ENCODE measurements at regions not wholly inside any gene's neighbourhood (a gene's known extent, or its start where the extent isn't known, plus 50 kb on each side); places are given as distances from the start of the nearest gene placed in this dataset.
"Not testable (repeated sequence)": the region's sequence is repeated elsewhere in the genome, so short reads cannot be mapped to it uniquely, and the experiment has no call there.

DNA sequence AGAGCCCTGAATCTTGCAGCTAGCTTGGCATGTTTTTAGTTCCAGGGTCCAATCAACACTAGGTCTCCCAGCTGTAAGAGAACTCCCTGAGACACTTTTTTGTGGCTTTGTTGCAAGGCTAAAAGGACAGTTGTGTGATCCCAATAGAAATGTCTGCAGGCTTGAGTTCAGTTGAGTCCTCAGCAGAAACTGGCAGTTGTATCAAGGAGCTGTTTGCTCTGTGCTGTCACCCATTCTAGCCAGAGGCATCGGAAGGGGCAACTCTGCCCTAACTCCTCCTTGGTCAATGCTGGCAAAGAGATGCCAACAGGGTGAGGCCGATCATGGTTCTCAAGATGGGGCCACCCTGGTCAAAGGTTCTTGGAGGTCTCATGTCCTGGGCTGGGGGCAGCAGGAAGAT lies 224.1 kb downstream of the BUB3 start:
- no peak for DNase-seq (ENCODE audit: low read depth)

GRCh38 chr10:123379156-123379555 lies 225.0 kb downstream of the BUB3 start:
- no peak for DNase-seq (ENCODE audit: low read depth)

GRCh38 chr10:123380491-123381085 lies 226.4 kb downstream of the BUB3 start:
- no peak for DNase-seq (ENCODE audit: low read depth)

DNA sequence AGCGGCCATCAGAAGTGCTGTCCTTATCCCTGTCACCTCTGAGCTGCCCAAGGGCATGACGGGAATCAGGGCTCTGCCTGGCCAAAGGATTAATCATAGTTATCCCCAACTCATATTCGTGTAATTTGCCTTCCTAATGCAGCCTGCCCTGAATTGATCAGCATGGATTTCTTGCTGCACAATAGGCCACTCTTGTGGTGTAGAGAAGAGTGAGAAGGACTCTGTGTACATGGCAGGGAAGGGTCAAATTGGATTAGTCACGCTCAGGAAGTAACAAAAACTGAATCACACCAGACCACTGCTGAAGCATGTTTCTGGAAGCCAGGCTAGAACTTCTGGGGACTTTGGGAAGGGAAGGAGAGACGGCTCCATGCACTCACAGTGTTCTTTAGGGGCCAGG lies 227.0 kb downstream of the BUB3 start:
- DNase-seq (ENCODE audit: low read depth): no peak

GRCh38 chr10:123382491-123382890 lies 228.3 kb downstream of the BUB3 start:
- no peak for DNase-seq (ENCODE audit: low read depth)

- DNase-seq (ENCODE audit: low read depth): no peak
These were observed 231.4 kb downstream of the BUB3 start for GRCh38 chr10:123385508-123386080.

GRCh38 chr10:123389520-123389919 lies 235.3 kb downstream of the BUB3 start:
- DNase-seq (ENCODE audit: low read depth): no peak

GRCh38 chr10:123390332-123390731 lies 236.1 kb downstream of the BUB3 start:
- no peak for DNase-seq (ENCODE audit: low read depth)

DNA sequence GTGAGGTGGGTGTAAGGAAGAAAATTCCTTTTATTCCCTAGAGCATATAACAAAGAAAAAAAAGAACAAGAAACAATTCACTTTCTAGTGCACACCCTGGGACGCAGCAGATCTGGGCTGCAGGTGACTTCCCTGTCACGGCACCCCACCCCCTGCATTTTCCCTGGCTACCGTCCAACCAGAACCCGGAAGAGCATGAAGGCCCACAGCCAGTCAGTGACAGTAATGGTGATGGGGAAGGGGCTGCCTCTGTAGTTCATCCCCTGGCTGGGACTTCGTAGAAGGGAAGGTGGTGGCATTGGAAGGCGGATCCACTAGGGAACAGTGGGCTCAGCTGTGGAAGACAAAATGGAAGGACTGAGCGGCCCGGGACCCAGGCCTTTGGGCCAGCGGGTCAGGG lies 236.7 kb downstream of the BUB3 start:
- DNase-seq (ENCODE audit: low read depth): no peak

- no peak for DNase-seq (ENCODE audit: low read depth)
These were observed 237.2 kb downstream of the BUB3 start for GRCh38 chr10:123391275-123392028.

DNA sequence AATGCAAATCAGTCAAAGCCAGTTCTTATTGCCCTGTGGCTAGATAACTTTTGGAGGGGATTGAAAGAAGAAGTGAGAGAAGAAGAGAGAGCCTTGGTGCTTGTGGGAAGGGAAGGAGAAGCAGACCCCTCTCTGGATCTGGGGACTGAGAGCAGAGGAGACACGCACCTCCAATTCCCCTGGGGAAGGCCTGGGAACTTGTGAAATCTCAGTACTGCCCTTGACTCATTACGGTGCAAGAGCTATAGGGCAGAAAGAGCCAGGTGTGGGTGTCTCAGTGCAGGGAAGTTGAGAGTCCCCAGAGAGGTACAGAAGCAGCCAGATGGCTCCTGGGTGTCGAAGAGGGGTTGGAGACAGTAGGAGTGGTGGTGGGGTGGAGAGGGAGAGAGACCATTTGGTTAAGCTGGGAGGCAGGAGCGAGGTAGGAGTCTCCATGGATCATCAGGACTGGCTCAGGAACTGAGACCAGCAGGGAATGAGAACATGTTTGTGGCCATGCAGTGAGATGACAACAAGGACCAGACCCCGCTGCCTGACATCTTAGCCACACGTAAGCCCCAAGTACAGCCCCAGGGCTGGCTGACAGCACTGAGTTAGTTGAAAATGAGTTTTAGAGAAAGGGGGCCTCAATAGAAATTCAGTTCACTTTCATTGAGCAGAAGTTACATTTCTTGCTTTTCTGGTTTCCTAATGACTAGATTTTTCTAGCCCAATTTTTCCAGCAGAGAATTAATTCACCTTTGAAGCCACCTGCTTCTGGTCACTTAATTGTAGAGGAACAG lies 238.2 kb downstream of the BUB3 start:
- DNase-seq (ENCODE audit: low read depth): no peak

- no peak for DNase-seq (ENCODE audit: low read depth)
These were observed 239.0 kb downstream of the BUB3 start for GRCh38 chr10:123393170-123393569.

DNA sequence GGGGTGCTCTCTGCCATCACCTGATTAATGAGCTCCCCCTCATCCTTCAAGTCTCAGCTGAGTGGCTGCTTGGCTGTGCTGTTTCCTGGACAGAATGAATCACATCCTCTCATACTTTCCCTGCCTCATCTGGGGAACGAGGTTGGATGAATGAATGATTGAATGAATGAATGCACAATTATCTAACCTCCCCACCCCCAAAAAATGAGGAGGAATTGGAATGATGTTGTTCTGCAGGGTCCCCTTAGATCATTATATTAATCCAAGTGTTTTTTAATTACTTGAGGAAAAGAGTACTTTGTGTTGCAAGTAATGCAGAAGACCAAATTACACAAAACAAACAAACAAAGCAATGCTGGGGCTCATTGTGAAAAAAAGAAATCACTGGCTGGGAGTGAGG lies 240.2 kb downstream of the BUB3 start:
- DNase-seq (ENCODE audit: low read depth): no peak

- DNase-seq (ENCODE audit: low read depth): not testable (repeated sequence)
These were observed 241.0 kb downstream of the BUB3 start for GRCh38 chr10:123395234-123395633.

DNA sequence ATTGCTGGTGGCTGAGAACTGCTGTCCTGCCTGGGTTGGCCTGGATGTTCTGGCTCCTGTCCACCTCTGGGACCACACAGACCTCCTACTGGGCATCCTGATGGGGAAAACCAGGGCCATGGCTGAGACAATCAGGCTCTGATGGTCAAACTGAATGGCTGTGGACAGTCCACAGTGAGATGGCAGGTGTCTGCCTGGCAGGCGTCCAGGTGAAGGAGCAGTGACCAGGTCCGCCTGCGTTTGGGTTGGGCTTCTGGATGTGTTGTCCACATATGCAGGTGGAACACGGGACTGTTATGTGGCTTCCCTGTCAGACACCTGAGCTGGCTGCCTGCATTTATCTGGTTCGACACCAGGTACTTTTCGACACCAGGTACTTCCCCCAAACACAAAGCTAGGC lies 241.7 kb downstream of the BUB3 start:
- DNase-seq (ENCODE audit: low read depth): no peak

GRCh38 chr10:123398180-123398591 lies 244.0 kb downstream of the BUB3 start:
- no peak for DNase-seq (ENCODE audit: low read depth)

DNA sequence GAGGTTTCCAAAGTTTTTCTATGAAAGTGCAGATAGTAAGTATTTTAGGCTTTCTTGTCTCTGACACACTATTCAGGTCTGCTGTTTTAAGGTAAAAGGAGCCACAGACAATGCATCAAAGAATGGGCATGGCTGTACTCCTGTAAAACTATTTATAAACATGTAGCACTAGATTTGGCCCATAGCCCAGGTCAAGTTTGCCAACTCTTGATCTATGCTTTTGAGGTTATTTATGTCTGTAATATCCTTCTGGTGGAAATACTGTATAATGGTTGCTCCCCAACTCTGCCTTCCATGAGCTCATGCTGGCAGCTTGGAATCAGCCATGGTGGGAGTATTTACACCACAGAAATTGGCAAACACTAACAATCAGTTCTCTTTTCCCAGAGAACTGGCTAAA lies 244.6 kb downstream of the BUB3 start:
- no peak for DNase-seq (ENCODE audit: low read depth)

GRCh38 chr10:123399276-123399839 lies 245.2 kb downstream of the BUB3 start:
- no peak for DNase-seq (ENCODE audit: low read depth)

DNA sequence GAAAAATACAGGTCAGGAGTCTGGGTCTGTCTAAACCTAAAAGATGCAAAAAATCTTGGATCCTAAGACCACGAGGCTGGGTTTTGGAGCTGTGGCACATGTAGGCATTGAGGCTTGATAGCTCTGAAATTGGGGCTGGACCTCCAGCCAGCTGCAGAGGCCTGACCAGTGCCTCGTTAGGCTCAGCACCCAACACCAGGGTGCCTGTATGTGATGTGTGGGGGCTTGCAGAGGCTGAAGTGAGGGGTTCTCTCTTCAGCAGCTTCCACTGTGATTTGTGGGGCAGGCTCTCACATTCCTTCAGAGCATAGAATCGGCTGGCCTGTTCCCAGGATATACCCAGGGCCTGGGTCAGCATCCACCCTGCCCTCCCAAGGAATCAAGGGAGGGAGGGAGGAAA lies 247.8 kb downstream of the BUB3 start:
- DNase-seq (ENCODE audit: low read depth): no peak

GRCh38 chr10:123402656-123403055 lies 248.5 kb downstream of the BUB3 start:
- no peak for DNase-seq (ENCODE audit: low read depth)

GRCh38 chr10:123404357-123404756 lies 250.2 kb downstream of the BUB3 start:
- no peak for DNase-seq (ENCODE audit: low read depth)

GRCh38 chr10:123408660-123409059 lies 254.5 kb downstream of the BUB3 start:
- no peak for DNase-seq (ENCODE audit: low read depth)

All from activated gamma-delta T cell treated with anti-CD3 and anti-CD28 coated beads, Interleukin-2, amount 50 U/mL, for 16 hours (primary cell).